ENCODE measurements at regions not wholly inside any gene's neighbourhood (a gene's known extent, or its start where the extent isn't known, plus 50 kb on each side); places are given as distances from the start of the nearest gene placed in this dataset.

GRCh38 chr6:14762077-14762476 lies 483.8 kb upstream of the JARID2 start:
- TF ChIP-seq CTCF (IDR thresholded peaks at IDR 0.05; ENCODE audit: poor library complexity) (no peak), EZH2 (IDR thresholded peaks at IDR 0.05; ENCODE audit: borderline replicate concordance) (no peak)
